GDM1 (cell line): ENCODE measurements at regions not wholly inside any gene's neighbourhood (a gene's known extent, or its start where the extent isn't known, plus 50 kb on each side); places are given as distances from the start of the nearest gene placed in this dataset.

ENCODE experiments used
- DNase-seq: peaks from one replicate; lab custom pipeline; 2025; lab: John Stamatoyannopoulos, UW

GRCh38 chr4:157880761-157881160 is 292.1 kb downstream of the GASK1B start:
- DNase-seq = no peak

DNA sequence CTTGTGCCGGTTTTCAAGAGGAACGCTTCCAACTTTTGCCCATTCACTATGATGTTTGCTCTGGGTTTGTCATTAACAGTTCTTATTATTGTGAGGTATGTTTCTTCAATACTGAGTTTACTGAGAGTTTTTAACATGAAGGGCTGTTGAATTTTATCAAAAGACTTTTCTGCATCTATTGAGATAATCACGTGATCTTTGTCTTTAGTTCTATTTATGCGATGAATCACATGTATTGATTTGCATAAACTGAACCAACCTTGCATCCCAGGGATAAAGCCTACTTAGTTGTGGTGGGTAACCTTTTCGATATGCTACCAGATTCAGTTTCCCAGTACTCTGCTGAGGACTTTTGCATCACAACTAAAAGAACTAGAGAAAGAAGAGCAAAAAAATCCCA is 318.0 kb downstream of the GASK1B start:
- no peak for DNase-seq

- no peak for DNase-seq
Observed at GRCh38 chr4:157840648-157841047, 332.2 kb downstream of the GASK1B start.

GRCh38 chr4:157840034-157840433 is 332.8 kb downstream of the GASK1B start:
- DNase-seq = no peak

DNA sequence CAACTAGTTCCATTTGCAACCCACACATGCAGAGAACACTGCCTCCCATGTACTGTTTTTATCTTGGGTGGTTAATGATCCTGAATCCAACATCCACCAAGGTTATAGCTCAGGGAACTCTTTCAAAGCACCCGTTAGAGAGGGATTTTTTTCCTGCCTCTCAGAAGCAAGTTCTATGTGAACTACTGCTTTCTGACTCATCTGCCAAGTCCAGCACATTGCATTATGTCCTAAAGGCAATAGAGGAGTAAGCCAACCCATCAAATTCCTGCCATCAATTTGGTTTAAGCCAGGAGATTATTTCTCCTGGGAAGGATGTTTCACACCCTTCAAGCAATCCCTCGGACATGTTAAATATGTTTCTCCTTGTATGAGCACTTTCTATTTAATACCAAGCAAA is 334.5 kb downstream of the GASK1B start:
- DNase-seq = no peak

DNA sequence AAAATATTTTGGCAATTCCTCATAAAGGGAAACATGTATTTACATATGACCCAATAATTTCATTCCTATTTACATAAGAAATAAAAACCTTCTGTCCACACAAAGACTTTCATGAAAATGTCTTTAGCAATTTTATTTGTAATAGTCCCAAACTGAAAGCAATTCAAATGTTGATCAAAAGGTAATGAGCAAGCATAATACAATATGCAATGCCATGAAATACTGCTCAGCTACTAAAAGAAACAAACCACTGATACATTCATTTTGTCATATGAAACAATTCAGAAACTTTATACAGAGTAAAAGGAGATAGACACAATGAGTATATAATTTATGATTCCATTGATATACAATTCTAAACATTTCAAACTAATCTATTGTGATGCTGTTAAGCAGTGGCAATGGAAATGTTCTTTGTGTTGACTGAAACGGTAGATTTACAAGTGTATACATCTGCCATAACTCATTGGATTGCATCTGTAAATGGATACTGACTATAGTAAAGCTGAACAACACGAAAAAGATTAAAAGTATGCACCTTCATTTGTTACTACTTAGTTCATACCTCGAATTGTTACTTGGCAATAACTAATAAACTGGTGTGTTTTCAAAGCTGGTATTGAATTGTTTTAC is 335.6 kb downstream of the GASK1B start:
- no peak for DNase-seq

DNA sequence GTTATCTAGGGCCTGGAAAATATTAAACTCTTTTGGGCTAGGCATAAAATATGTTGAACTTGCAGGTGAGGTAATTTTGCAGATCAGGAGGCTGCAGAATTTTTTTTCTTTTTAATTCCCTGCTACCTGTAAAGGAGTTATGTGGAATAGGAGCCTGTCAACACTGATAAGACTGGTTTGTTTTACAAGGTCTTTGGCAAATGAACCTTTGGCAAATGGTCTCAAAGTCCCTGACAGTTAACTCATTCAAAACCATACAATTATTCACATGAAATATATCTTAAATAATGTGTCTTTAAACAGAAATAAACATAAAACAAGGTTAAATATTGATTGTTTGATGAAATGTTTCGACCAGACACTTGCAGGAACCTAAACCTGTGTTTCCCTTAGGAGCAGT is 340.2 kb downstream of the GASK1B start:
- DNase-seq = no peak

- no peak for DNase-seq
Observed at GRCh38 chr4:157824021-157824420, 348.8 kb downstream of the GASK1B start.

DNA sequence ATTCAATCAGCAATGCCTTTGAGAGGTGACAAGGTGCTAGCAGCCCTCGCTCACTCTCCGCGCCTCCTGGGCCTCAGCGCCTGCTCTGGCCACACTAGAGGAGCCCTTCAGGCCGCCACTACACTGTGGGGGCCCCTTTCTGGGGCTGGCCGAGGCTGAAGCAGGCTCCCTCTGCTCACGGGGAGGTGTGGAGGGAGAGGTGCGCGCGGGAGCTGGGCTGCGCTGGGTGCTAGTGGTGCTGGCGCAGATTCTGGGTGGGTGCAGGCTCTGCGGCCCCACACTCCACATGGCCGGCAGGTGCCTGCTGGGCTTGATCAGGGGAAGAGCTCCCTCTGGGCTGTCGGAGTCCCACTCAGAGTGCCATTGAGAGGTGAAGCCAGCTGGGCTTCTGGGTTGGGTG is 351.0 kb downstream of the GASK1B start:
- no peak for DNase-seq

- DNase-seq = no peak
Observed at GRCh38 chr4:157819693-157820464, 352.9 kb downstream of the GASK1B start.

DNA sequence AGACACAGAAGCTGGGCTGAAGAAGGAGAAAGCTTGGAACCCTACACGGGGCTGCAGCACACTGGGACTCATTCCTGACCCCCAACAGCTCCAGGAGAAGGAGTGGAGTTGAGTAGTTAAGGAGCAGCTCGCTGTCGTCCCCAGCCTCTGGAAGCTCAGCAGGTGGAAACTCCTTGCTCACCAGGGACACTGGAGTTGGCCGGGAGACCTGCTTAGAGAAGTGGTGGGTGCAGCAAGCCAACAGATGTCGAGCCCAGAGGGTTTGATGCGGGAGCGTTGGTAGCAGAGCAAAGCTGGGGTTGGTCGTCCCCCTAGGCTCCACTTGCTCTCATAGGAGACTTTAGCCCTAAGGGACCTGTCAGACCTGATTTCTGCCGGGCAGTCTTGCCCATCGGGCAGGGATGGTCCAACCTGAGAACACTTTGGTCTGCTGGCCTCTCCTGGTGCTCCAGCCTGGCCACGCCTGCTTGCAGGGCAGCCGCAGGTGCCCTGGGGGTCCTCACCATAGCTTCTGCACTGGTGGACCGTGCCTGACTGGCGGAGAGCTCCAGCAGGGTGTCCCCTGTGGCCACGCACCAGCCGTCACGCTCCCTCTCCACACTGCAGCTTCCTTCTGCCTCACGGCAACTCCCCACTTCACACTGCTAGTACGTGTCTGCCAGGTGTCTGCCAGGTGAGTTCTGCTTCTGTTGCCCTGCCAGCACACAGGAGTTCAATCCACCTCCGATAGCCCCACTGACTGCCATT is 353.7 kb downstream of the GASK1B start:
- no peak for DNase-seq

DNA sequence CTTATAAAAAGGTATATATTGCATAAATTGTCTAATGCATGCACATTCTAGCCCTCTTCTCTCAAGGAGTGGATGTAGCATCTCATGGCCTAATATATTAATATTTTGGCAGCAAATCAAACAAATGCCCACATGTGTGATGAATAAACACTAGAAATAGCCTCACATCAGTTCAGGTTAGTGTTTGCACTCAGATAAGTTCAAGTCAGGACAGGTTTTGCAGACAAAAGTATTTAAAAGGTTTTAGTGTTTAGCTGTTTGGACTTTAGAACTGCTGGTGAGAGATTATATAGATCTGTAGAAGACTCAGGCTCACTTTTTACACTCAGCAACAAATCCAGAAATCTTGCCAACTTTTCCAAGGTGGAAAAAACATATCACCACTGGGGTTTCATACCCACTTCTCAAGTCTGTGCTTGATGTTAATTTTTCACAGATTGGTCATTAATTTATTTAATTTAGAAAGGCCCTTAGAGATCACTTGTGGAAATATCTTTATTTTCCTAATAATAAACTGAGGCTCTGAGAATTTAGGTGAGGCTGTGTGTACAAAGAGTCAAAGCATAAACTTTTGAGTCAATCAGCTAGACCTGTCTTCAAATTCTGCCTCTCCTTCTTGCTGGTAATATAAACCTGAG is 362.6 kb downstream of the GASK1B start:
- no peak for DNase-seq

GRCh38 chr4:157808796-157809383 is 363.9 kb downstream of the GASK1B start:
- no peak for DNase-seq

GRCh38 chr4:157806184-157806583 is 366.6 kb downstream of the GASK1B start:
- DNase-seq = no peak

DNA sequence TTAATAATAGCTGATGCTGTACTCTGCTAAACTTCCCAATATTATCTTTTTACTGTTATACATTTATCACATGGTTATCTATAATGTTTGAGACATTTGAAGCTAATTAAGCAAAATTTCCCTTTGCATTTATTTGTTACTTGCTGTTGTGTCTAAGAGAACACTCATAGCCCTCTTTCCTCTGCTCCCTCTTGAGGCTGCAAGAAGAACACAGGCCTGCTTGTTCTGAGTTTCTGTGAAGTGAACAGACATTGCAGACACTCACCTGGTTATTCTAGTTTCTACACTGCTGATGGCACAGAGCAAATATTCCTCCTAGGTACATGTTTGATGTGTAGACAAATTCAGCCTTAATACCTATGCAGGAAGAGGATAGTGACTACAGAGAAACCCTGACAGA is 367.8 kb downstream of the GASK1B start:
- no peak for DNase-seq

- no peak for DNase-seq
Observed at GRCh38 chr4:157803845-157804521, 368.8 kb downstream of the GASK1B start.

GRCh38 chr4:157803421-157803820 is 369.4 kb downstream of the GASK1B start:
- no peak for DNase-seq

GRCh38 chr4:157795495-157795894 is 377.3 kb downstream of the GASK1B start:
- no peak for DNase-seq

DNA sequence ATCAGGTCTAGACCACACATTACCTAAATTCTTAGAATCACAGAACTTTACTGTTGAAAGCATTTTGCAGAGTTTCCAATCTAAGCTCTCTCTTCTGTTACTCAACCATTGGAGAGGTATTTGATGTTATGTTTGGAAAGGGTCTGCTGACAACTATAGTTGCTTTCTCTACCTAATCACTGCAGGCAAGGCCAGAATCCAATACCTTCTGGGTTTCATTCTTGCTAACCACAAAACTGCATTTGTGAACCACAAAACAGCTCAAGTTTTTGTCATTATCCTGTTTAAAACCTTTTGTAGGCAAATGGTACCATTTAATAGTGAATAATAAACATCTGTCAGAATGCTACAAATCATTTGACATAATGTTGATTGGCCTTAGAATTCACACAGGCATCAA is 380.1 kb downstream of the GASK1B start:
- DNase-seq = no peak

- DNase-seq = no peak
Observed at GRCh38 chr4:157791236-157791635, 381.6 kb downstream of the GASK1B start.

DNA sequence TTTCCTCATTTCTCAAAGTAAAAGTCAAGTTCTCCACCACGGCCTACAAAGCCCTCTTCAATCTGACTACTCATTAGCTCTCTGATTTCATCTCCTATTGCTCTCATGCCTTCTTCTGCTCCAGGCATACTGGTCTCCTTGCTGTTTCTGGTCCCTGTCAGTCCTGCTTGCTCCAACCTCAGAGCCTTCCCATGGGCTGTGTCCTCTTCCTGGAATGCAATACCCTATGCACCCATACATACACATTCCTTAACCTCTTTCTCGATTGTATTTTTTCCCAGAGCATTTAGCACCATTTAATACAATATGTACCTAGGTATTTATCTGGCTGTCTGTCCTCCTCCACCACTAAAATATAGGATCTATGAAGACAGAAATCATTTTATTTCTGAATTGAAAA is 385.2 kb downstream of the GASK1B start:
- no peak for DNase-seq

DNA sequence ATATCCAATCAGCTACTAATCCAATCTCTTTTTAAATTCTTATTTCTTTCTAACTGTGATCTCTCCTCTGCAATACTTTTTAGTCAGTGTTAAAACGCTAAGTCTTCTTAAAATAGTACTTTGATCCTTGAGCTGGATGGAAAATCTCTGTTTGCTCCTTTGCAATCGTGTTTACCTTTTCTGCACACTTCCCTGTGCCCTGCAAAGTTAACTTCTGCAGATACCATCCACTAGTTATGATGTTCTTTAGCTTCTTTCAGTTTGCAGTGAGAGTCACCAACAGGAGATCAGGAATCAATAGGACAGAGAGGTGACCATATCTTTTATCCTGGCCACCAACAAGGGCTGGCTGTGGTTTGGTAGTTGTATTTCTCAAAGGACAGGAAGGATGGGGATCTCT is 391.5 kb downstream of the GASK1B start:
- DNase-seq = no peak
